CD4-positive, CD25-positive, alpha-beta regulatory T cell (primary cell): ENCODE measurements at regions not wholly inside any gene's neighbourhood (a gene's known extent, or its start where the extent isn't known, plus 50 kb on each side); places are given as distances from the start of the nearest gene placed in this dataset.

Source experiments
- ATAC-seq, 2 donors: fragments of 150-1000 bp; cut with Tn5 transposase; one replicate each; pipeline ENCODE4 v1.10.0; 2021; ENCODE audit warnings: low read depth in 2 of 2, moderate number of reproducible peaks in 2 of 2, moderate library complexity in 1 of 2
- DNase-seq, 3 donors: peaks; one replicate each; pipeline versions ENCODE4 v3.0.0 to v3.0.0-alpha.2; 2012 to 2022; ENCODE audit warnings: mixed read lengths in 1 of 3
- H3K27ac ChIP-seq: one replicate; pipeline ENCODE4 v1.7.0; 2013; ENCODE audit warnings: mild to moderate bottlenecking, low read length; ENCODE audit not compliant: insufficient read depth, poor library complexity, severe bottlenecking
- H3K27me3 ChIP-seq: one replicate; pipeline ENCODE4 v1.7.0; 2013; ENCODE audit warnings: low read length; ENCODE audit not compliant: control insufficient read depth, insufficient read depth
- H3K36me3 ChIP-seq: one replicate; pipeline ENCODE4 v1.7.0; 2013; ENCODE audit warnings: mild to moderate bottlenecking, low read length, moderate library complexity; ENCODE audit not compliant: control insufficient read depth, insufficient read depth
- H3K4me1 ChIP-seq: 2 replicates; pipeline ENCODE4 v1.7.0; 2013; ENCODE audit warnings: mild to moderate bottlenecking, low read length; ENCODE audit not compliant: insufficient read depth, control insufficient read depth, poor library complexity, severe bottlenecking
- H3K4me3 ChIP-seq: one replicate; pipeline ENCODE4 v1.7.0; 2013; ENCODE audit warnings: low read depth, mild to moderate bottlenecking, low read length, moderate library complexity
- H3K9me3 ChIP-seq, 2 experiments: 1 replicate in 1 of 2; 2 replicates in 1 of 2; pipeline ENCODE4 v1.7.0; 2013; ENCODE audit warnings: low read length in 2 of 2, mild to moderate bottlenecking in 1 of 2, moderate library complexity in 1 of 2; ENCODE audit not compliant: control insufficient read depth in 2 of 2
- H3K27ac Mint-ChIP-seq, 3 donors: one replicate each; pipeline ENCODE4 v1.8.0; 2020 to 2022; ENCODE audit warnings: mild to moderate bottlenecking in 3 of 3, mixed read lengths in 3 of 3, moderate library complexity in 2 of 3
- H3K27me3 Mint-ChIP-seq: one replicate; pipeline ENCODE4 v1.8.0; 2022; ENCODE audit warnings: mild to moderate bottlenecking, mixed read lengths
- H3K36me3 Mint-ChIP-seq: one replicate; pipeline ENCODE4 v1.8.0; 2020; ENCODE audit warnings: mixed read lengths
- H3K4me1 Mint-ChIP-seq, 4 donors: one replicate each; pipeline ENCODE4 v1.8.0; 2020 to 2022; ENCODE audit warnings: mixed read lengths in 4 of 4, mild to moderate bottlenecking in 1 of 4
- H3K4me3 Mint-ChIP-seq, 4 donors: one replicate each; pipeline ENCODE4 v1.8.0; 2020 to 2022; ENCODE audit warnings: mild to moderate bottlenecking in 4 of 4, mixed read lengths in 4 of 4, moderate library complexity in 3 of 4
- H3K9me3 Mint-ChIP-seq, 7 donors: one replicate each; pipeline ENCODE4 v1.8.0; 2020 to 2022; ENCODE audit warnings: mixed read lengths in 7 of 7, mild to moderate bottlenecking in 3 of 7, moderate library complexity in 2 of 7

- no peak overlapping the region for H3K27ac ChIP-seq
- no peak overlapping the region for H3K4me3 Mint-ChIP-seq
- H3K27me3 ChIP-seq, result no peaks in the 10 kb centered on the region
- H3K4me3 ChIP-seq, result no peak overlapping the region
- H3K9me3 Mint-ChIP-seq, result peaks cover 4 to 32% (median 13%) of the 10 kb centered on the region in 7 donors
- no peaks in the 10 kb centered on the region for H3K36me3 ChIP-seq
- no peaks in the 10 kb centered on the region for H3K27me3 Mint-ChIP-seq
- DNase-seq (no peak), ATAC-seq (no peak)
- peaks cover 5% of the 10 kb centered on the region for H3K36me3 Mint-ChIP-seq
- H3K4me1 Mint-ChIP-seq, result no peaks in the 10 kb centered on the region
- H3K9me3 ChIP-seq, result peaks cover 6 to 21% of the 10 kb centered on the region in 2 experiments
- H3K4me1 ChIP-seq, result no peaks in the 10 kb centered on the region
- H3K27ac Mint-ChIP-seq, result no peak overlapping the region
These were observed 1320.6 kb downstream of the PCDH9 start for GRCh38 chr13:65909501-65909900.

- Mint-ChIP-seq H3K27ac (no peak overlapping the region), H3K4me3 (no peak overlapping the region), H3K9me3 (peaks cover 4 to 37% (median 11%) of the 10 kb centered on the region in 7 donors), H3K27me3 (no peaks in the 10 kb centered on the region), H3K4me1 (no peaks in the 10 kb centered on the region), H3K36me3 (peaks cover 5% of the 10 kb centered on the region)
- Histone ChIP-seq H3K27ac (no peak overlapping the region), H3K27me3 (no peaks in the 10 kb centered on the region), H3K9me3 (peaks cover 6 to 20% of the 10 kb centered on the region in 2 experiments), H3K4me1 (no peaks in the 10 kb centered on the region), H3K4me3 (no peak overlapping the region), H3K36me3 (no peaks in the 10 kb centered on the region)
- ATAC-seq (no peak), DNase-seq (no peak)
These were observed 1322.2 kb downstream of the PCDH9 start for GRCh38 chr13:65907666-65908525.

- H3K27me3 Mint-ChIP-seq, result no peaks in the 10 kb centered on the region
- ATAC-seq (no peak), DNase-seq (no peak)
- H3K9me3 Mint-ChIP-seq, result peaks cover 6 to 37% (median 10%) of the 10 kb centered on the region in 7 donors
- no peak overlapping the region for H3K4me3 ChIP-seq
- H3K4me1 Mint-ChIP-seq, result no peaks in the 10 kb centered on the region
- no peaks in the 10 kb centered on the region for H3K36me3 Mint-ChIP-seq
- no peak overlapping the region for H3K4me3 Mint-ChIP-seq
- no peak overlapping the region for H3K27ac Mint-ChIP-seq
- H3K27me3 ChIP-seq, result no peaks in the 10 kb centered on the region
- H3K36me3 ChIP-seq, result no peaks in the 10 kb centered on the region
- no peak overlapping the region for H3K27ac ChIP-seq
- H3K4me1 ChIP-seq, result no peaks in the 10 kb centered on the region
- peaks cover 0 to 2% of the 10 kb centered on the region in 2 experiments for H3K9me3 ChIP-seq
These were observed 1328.4 kb downstream of the PCDH9 start for GRCh38 chr13:65901723-65902122.

- no peaks in the 10 kb centered on the region for H3K4me1 Mint-ChIP-seq
- no peak overlapping the region for H3K4me3 ChIP-seq
- H3K9me3 Mint-ChIP-seq, result peaks cover 1 to 19% (median 5%) of the 10 kb centered on the region in 7 donors
- ATAC-seq (no peak), DNase-seq (no peak)
- H3K36me3 Mint-ChIP-seq, result no peaks in the 10 kb centered on the region
- no peaks in the 10 kb centered on the region for H3K36me3 ChIP-seq
- H3K9me3 ChIP-seq, result peaks cover 0 to 4% of the 10 kb centered on the region in 2 experiments
- no peaks in the 10 kb centered on the region for H3K27me3 ChIP-seq
- H3K4me3 Mint-ChIP-seq, result no peak overlapping the region
- H3K27ac Mint-ChIP-seq, result no peak overlapping the region
- H3K4me1 ChIP-seq, result no peaks in the 10 kb centered on the region
- no peak overlapping the region for H3K27ac ChIP-seq
- no peaks in the 10 kb centered on the region for H3K27me3 Mint-ChIP-seq
These were observed 1336.1 kb downstream of the PCDH9 start for GRCh38 chr13:65894049-65894448.

GRCh38 chr13:65892859-65893258 is 1337.3 kb downstream of the PCDH9 start:
- H3K9me3 Mint-ChIP-seq, result peaks cover 0 to 23% (median 3%) of the 10 kb centered on the region in 7 donors
- no peaks in the 10 kb centered on the region for H3K4me1 Mint-ChIP-seq
- ATAC-seq (no peak), DNase-seq (no peak)
- Histone ChIP-seq H3K27me3 (no peaks in the 10 kb centered on the region), H3K4me1 (no peaks in the 10 kb centered on the region), H3K9me3 (peaks cover 0 to 4% of the 10 kb centered on the region in 2 experiments), H3K27ac (no peak overlapping the region), H3K4me3 (no peak overlapping the region), H3K36me3 (no peaks in the 10 kb centered on the region)
- H3K27ac Mint-ChIP-seq, result no peak overlapping the region
- no peaks in the 10 kb centered on the region for H3K27me3 Mint-ChIP-seq
- no peaks in the 10 kb centered on the region for H3K36me3 Mint-ChIP-seq
- no peak overlapping the region for H3K4me3 Mint-ChIP-seq

- Histone ChIP-seq H3K9me3 (peaks cover 0 to 7% of the 10 kb centered on the region in 2 experiments), H3K4me3 (no peak overlapping the region), H3K27ac (no peak overlapping the region), H3K27me3 (no peaks in the 10 kb centered on the region), H3K4me1 (no peaks in the 10 kb centered on the region), H3K36me3 (no peaks in the 10 kb centered on the region)
- Mint-ChIP-seq H3K4me1 (no peaks in the 10 kb centered on the region), H3K27ac (no peak overlapping the region), H3K36me3 (no peaks in the 10 kb centered on the region), H3K9me3 (peaks cover 0 to 28% (median 5%) of the 10 kb centered on the region in 7 donors), H3K4me3 (no peak overlapping the region), H3K27me3 (no peaks in the 10 kb centered on the region)
- DNase-seq (no peak), ATAC-seq (no peak)
These were observed 1340.8 kb downstream of the PCDH9 start for GRCh38 chr13:65889368-65889767.

GRCh38 chr13:65882810-65883209 is 1347.3 kb downstream of the PCDH9 start:
- ATAC-seq (no peak), DNase-seq (no peak)
- Mint-ChIP-seq H3K9me3 (peaks cover 0 to 21% (median 2%) of the 10 kb centered on the region in 7 donors), H3K36me3 (no peaks in the 10 kb centered on the region), H3K27me3 (no peaks in the 10 kb centered on the region), H3K27ac (no peak overlapping the region), H3K4me1 (no peaks in the 10 kb centered on the region), H3K4me3 (no peak overlapping the region)
- no peaks in the 10 kb centered on the region for H3K4me1 ChIP-seq
- H3K9me3 ChIP-seq, result peaks cover 12 to 16% of the 10 kb centered on the region in 2 experiments
- no peak overlapping the region for H3K27ac ChIP-seq
- no peaks in the 10 kb centered on the region for H3K36me3 ChIP-seq
- H3K4me3 ChIP-seq, result no peak overlapping the region
- no peaks in the 10 kb centered on the region for H3K27me3 ChIP-seq
